HG03095 (cell line): ENCODE measurements at regions not wholly inside any gene's neighbourhood (a gene's known extent, or its start where the extent isn't known, plus 50 kb on each side); places are given as distances from the start of the nearest gene placed in this dataset.

Experiments used
- ATAC-seq: cut with Tn5 transposase; IDR thresholded peaks from one replicate; pipeline ENCODE4 v1.9.1; 2021; ENCODE audit warnings: moderate library complexity; ENCODE audit not compliant: unreplicated experiment

DNA sequence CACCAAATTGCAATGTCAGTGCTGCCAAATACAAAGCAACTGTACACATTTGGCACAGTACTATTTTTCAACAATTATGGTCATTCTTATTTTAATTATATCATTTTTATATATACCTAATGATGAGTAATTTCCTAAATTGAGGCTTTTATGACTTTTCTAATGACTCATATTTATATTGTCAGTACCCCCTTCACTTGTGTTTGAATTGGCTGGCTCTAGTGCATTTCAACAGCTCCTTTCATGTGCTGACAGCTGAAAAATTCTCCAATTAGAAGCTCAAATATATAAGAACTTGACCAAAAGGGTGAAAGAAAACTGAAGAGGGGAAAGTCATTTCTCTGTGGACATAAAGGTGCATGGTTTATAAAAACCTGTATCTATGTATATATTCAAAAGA is 263.3 kb downstream of the SLITRK1 start:
- ATAC-seq = no peak

DNA sequence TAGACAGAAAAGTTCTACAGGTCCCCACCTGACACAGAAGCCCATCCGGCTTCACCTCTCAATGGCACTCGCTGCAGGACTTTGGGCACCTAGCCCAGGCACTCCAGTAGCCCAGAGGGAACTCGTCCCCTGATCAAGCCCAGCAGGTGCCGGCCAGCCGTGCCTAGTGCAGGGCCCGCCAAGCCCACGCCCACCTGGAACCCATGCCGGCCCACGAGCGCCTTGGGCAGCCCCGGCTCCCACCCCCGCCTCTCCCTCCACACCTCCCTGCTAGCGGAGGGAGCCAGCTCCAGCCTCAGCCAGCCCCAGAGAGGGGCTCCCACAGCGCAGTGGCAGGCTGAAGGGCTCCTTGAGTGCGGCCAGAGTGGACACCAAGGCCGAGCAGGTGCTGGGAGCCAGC is 268.8 kb downstream of the SLITRK1 start:
- no peak for ATAC-seq

DNA sequence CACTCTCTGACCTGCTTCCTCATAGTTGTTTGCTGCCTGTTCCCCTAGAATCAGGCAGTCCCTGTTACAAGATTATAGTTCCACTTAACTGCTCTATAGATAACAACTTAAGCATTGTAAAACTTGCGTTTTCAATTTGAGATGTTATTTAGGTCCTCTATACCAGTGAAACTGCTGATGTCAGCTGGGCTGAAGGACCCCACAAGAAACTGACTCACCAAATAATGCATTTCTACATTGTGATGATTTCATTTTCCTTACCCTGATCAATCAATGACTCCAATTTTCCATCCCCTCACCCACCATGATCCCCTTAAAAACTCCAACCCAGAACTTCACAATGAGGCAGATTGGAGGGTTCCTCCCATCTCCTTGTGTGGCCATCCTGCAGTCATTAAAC is 280.7 kb downstream of the SLITRK1 start:
- no peak for ATAC-seq

DNA sequence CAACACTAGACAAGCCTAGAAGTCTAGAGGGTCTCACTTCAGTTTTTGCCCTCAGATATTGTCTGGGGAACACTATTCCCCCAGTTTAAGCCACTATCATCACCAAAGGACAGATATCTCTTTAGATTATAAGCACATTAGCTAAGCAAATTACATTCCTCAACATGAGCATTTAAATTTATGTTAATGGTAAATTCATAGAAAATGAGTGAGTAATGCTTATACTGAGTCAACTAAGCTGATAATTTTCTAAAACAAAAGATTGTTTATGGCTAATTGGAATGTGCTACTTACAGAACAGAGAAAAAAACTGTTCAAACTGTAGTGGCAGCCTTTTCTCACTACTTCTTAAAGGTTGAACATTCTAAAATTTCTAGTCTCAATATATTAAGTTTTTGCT is 290.2 kb downstream of the SLITRK1 start:
- ATAC-seq = no peak

DNA sequence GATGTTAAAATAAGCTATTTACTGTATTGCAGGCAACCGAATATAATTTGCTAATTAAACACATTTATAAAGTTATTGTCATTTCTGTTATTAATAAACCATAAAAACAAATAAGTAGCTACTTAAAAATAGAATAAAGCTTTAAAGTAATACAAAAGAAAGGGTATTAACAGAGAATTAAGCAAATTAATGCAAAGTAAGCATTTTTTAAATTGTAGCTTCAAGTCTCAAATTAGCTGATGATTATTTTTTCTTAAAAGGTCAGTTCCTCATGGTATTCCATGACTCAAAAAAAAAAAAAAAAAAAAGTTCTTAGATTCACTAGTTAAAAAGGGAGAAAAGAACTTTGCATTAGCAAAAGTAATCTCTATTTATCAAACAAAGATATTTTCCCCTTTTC is 292.5 kb downstream of the SLITRK1 start:
- no peak for ATAC-seq

DNA sequence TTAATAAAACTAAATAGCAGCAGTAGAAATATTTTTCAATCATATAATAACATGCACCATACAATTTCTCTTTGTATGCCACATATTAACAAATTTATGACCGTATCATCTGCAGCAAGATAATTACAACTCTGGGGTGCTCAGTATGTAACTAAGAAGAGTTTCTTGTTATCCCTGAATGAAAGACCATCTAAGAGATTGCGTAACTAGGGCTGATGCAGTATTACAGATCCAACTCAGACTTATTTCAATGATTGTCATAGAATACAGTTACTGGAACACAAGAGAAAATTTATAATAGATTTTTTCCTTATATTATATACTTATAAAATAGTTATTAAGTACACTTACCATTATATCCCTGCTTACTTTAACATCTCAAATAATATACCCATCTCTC is 305.1 kb downstream of the SLITRK1 start:
- no peak for ATAC-seq

DNA sequence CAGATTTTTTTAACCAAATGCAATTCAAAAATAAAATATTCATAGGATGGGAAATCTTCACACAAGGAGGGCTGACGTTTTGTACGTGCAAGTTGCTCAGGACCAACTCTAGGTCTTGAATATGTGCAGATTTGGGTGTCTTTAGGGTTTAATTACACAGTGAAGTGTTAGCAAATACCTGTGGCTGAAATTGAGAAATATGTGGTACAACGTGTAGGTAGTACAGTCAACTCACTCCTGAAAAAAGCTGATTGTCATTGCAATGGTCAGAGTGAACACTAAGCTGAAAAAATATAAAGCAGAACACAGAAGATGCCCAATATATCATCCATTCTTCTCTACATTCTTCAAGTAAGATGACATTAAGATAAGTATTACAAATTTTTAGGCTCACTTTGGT is 314.3 kb downstream of the SLITRK1 start:
- no peak for ATAC-seq

DNA sequence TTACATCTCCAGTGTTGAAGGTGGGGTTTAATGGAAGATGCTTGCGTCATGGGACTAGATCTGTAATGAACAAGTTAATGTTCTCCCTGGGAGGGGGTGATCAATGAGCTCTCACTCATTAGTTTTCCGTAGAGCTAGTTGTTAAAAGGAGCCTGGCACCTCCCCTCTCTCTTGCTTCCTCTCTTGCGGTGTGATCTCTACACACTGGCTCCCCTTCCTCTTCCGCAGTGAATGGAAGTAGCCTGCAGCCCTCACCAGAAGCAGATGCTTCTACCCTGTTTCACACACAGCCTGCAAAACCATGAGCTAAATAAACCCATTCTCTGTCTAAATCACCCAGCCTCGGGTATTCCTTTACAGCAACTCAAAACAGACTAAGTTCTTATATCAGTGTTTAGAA is 318.8 kb downstream of the SLITRK1 start:
- ATAC-seq = no peak

DNA sequence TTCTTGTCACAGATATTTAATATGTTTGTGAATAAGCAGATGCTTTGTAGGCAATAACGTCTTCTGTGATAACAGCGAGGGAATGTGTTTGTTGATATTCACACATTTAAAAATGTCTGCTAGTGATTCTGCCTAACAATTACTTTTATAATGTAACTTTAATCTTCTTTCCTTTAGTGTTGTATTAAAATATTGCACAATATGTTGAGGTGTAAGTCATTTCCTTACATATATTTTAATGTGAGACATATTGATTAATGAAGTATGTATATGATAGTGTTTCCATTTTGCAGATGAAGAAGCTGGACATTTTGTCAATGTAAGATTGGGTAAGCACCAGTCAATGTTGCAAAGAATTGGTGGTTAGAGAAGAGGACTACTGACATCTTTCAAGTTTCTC is 324.4 kb downstream of the SLITRK1 start:
- no peak for ATAC-seq

DNA sequence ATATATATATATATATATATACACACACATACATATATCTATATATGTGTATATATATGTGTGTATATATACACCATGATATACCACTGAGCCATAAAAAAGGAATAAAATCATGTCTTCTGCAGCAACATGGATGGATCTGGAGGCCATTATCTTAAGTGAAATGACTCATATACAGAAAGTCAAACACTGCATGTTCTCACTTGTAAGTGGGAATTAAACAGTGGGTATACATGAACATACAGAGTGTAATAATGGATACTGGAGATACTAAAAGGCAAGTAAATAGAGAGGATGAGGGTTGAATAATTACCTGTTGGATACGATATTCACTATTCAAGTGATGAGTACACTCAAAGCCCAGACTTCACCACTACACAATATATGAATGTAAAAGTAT is 332.6 kb downstream of the SLITRK1 start:
- ATAC-seq = no peak

DNA sequence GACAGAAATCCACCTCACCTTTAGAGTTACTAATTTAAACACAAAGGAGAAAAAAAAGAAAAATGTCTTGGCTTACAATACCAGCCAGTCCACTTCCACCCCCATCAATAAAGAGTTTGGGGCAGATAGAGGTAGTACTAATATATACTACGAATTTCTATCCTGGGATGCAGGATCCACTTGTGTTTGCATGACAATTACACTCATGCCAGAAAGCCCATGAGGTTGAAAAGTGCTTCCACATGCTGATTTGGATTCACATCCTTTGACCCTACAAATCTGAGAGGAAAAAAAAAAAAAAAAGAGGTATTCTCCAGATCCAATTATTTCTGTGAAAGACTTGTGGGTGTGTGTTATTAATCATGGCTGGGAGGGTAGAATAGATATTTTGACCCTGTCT is 335.2 kb downstream of the SLITRK1 start:
- no peak for ATAC-seq

DNA sequence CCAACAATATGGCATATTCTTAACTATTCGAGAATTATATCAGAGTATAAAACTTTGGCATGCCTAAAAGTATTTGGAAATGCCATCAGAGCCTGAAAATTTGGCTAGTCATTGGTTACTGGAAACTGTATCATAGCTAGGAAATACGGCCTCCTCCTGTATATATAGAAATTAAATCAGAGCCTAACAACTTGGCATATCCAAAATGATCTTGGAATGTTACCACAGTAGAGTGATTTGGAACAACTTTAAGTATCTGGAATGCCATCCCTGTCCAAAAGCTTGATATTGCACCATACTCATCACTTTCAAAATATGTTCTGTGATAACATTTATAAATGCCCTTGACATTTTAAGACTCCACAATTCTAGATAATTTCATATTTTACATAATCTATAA is 335.8 kb downstream of the SLITRK1 start:
- no peak for ATAC-seq

DNA sequence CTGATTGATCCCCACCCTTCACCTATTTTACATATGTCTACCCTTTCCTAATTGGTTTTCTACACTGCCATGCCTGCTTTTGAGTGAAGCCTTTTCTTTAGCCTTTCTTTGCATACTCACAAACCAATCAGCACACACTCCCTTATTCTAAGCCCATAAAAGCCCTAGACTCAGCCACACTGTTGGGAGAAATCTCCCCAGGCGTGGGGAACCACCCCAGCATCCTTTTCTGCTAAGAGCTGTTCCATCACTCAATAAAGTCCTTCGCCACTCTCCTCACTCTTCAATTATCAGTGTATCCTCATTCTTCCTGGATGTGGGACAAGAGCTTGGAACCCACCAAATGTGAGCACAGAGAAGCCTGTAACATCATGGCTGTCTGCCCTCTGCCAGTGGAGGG is 343.6 kb downstream of the SLITRK1 start:
- no peak for ATAC-seq

DNA sequence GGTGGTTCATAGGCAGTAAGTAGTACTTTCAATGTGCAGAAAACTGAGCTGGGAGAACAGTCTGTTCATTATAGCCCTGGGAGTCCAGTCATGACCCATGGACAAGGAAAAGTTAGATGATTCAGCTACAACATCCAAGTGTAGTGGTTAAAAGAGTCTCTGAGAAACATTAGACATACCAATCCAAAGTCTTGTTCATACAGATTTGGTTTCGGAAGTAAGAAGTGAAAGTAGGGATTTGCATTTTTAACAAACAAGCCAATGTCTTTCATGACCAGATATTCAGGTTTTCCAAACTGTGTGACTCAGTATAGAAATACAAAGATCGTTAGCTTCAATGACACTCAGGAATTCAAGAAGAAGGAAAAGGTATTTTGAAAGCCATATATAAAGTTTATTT is 345.3 kb downstream of the SLITRK1 start:
- no peak for ATAC-seq

DNA sequence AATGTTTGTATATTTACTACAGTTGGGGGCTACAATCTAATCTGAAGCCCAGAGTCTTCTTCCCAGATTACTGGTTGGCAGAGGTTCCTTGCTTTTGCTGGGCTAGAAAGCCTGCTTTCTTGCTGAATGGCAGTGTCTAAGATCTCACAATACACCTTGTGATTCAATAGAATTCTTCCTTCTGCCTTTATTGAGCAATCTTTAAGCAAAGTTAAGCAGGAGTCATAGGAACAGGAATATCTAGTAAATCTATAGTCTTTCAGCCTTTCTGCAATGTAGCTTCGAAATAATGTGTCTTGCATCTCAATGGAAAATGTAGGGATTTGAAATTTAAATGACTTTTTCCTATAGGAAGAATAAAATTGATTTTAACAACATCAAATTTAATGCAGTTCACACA is 346.1 kb downstream of the SLITRK1 start:
- ATAC-seq = no peak

DNA sequence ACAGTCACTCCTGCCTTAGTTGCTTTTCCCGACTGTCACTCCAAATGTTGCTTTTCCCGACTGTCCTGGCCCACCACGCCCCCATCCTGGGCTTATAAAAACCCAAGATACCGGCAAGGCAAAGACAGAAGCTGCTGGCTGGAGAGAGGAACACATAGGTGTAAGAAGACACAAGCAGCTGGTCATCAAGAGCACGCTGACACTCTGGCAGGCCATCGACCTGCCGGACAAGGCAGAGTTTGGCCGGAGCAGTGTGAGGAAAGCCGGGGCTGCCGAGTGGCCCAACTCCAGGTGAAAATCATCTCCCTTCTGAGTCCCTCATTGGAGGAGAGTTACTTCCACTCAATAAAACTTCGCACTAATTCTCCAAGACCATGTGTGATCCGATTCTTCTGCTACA is 349.5 kb downstream of the SLITRK1 start:
- ATAC-seq = no peak

DNA sequence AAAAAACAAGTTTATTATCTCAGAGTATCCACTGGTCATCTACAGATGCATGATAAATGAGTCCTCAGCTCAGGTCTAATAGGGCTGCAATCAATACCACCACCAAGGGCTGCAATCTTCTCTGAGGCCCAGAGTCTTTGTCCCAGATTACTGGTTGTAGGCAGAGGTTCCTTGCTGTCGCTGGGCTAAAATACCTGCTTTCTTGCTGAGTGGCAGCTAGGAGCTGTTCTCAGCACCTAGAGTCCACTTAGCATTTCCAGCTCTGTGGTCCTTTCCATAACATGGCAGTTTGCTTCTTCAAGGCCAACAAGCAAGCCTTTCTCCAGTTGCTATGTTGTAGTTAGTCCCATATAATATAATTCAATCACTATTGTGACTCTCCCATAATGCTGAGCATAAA is 351.3 kb downstream of the SLITRK1 start:
- no peak for ATAC-seq

DNA sequence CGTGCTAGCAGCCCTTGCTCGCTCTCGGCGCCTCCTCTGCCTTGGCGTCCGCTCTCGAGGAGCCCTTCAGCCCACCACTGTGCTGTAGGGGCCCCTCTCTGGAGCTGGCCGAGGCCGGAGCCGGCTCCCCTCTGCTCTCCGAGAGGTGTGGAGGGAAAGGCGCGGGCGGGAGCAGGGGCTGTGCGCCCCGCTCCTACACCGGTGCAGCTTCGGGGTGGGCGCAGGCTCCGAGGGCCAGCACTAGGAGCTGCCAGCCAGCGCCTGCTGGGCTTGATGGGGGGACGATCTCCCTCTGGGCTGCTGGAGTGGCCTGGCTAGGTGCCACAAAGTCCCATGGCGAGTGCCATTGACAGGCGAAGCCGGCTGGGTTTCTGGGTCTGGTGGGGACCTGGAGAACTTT is 365.5 kb downstream of the SLITRK1 start:
- no peak for ATAC-seq

DNA sequence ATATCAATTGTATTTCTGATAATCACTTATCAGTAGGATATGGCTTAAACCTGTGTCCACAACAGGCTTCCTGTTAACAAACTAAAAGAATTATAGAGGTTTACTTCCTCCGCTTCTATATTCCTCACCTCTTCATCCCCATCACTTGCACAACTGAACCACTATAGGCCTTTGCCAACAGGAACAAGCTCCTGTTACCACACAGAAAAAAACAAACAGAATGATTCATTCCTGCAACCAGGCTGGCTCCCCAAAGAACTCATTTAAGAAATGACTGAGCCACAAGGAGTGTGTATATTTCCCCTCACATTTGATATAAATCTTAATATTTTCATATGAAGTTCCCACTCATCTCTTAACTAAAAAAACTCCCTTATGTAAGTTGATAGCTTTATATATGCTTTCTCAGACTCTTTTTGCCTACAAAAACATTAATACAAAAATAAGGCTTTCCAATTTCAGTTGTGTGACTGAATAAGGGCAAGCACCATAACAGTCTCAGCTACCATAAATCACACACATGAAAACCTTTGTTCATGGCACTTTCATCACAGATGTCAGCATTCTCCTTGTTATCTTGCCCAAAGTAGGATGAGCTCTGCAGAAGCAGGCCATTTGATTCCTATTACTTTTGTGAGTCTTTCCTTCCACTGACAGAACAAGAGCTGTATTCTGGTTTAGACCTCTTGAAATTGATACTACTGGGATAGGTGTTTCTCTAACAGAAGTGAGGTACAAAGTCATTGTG is 366.8 kb downstream of the SLITRK1 start:
- ATAC-seq = no peak

DNA sequence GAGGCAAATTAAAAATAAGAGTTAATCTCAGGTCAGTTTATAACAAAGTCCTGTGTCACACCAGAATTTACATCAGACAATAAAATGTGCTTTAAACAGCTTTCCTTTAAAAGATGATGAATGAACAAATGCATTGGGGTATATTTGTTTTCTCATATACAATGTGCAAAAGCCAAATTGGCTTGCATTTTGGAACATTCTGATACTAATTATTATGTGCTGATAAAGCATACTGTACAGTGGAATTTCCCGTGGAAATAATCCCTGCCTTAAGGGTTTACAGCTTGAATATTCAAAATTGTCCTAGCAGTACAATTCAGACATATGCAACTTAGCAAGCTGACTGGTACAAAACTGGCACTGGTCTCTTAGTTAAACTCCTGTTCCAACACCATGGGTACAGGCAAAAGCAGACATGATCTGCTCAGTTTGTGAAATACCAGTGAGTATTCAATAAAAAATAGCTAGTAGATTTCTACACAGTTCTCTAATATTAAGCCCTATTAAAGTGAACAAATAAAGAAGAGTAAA is 373.4 kb downstream of the SLITRK1 start:
- no peak for ATAC-seq

DNA sequence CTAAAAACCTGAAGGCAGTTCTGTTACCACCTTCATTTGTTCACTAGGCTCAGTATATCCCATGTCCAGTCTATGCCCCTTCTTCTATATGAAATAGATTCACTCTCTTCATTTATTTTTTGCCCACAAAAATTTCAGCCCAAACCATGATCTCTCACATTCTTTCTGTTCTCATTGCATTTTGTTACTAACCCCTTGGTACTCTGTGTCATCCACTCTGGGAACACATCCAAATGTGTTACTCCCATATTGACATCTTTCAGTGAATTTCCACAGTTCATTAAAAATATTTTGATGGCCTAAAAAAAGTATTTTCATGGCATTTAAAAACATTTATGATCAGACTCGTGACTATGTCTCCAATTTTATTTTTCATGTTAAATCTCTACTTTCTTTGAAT is 378.9 kb downstream of the SLITRK1 start:
- ATAC-seq = no peak

DNA sequence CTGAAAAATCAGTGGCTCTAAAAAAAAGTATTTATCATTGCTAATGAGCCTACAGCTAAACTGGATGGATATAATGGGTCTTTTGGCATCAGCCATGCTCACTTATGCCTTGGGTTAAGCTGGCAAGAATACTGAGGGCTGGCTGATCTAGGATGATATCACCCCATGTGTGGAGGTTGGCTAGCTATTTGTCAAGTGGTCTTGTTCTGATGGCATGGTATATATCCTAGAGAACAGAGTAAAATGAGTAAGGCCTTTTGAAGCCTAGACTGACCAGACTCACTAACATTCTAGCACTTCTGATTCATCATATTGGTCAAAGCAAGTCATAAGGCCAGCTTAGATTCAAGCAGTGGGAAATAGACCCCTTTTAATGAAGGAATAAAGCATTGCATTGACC is 383.0 kb downstream of the SLITRK1 start:
- no peak for ATAC-seq

DNA sequence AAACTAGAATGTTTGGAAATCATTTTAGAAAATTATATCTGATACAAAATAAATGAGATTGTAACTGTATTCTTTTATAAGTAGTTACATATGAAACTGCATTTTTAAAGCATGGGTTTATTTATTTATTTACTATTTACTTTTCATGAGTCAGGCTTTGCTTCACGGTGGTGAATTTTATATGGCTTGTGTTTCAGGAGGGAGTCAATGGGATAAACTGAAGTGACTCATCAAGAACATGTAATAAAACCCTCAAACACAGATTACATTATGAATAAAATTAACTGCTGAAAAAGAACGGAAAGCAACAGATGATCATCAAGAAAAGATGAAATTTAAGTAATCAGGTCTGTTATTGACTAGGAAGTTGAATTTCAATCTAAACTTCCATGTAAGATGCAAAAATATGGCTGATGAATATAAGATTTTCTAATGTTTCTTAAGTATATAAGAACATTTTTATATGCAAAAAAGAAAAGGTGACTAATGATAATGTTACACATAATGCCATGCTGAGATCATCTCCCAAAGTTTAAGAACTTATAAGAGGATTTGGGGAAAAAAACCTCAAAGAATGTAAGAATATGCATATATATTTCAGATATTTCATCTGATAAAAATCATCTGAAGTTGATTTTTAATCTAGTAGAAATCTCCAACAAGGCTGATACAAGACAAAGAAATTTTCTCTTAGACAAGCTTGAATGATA is 383.6 kb downstream of the SLITRK1 start:
- no peak for ATAC-seq
